Upper lobe of left lung (tissue), 4 donors: ENCODE measurements at regions not wholly inside any gene's neighbourhood (a gene's known extent, or its start where the extent isn't known, plus 50 kb on each side); places are given as distances from the start of the nearest gene placed in this dataset.

Experiments used
- POLR2A ChIP-seq, 4 donors: fragments of 450-650 bp; IDR thresholded peaks; one replicate each; pipeline ENCODE4 v1.5.1; 2016 to 2017; ENCODE audit warnings: antibody characterized with exemption in 4 of 4, mild to moderate bottlenecking in 2 of 4
- POLR2AphosphoS5 ChIP-seq, 2 donors: sonication (generic); formaldehyde crosslinking; IDR thresholded peaks; one replicate each; pipeline ENCODE4 v1.5.1; 2017; ENCODE audit warnings: antibody characterized with exemption in 2 of 2
- TF ChIP-seq, protein P1 (sequence below), 6 experiments: fragments of 450-650 bp in 4 of 6; fragments of 200-600 bp in 2 of 6; sonication (generic) in 2 of 6; IDR thresholded peaks; one replicate each; pipeline ENCODE4 v1.5.1; 2016 to 2019; ENCODE audit warnings: antibody characterized with exemption in 6 of 6

GRCh38 chr18:64799376-64799775 is 650.5 kb upstream of the LINC00305 start:
- TF ChIP-seq, protein P1, sequence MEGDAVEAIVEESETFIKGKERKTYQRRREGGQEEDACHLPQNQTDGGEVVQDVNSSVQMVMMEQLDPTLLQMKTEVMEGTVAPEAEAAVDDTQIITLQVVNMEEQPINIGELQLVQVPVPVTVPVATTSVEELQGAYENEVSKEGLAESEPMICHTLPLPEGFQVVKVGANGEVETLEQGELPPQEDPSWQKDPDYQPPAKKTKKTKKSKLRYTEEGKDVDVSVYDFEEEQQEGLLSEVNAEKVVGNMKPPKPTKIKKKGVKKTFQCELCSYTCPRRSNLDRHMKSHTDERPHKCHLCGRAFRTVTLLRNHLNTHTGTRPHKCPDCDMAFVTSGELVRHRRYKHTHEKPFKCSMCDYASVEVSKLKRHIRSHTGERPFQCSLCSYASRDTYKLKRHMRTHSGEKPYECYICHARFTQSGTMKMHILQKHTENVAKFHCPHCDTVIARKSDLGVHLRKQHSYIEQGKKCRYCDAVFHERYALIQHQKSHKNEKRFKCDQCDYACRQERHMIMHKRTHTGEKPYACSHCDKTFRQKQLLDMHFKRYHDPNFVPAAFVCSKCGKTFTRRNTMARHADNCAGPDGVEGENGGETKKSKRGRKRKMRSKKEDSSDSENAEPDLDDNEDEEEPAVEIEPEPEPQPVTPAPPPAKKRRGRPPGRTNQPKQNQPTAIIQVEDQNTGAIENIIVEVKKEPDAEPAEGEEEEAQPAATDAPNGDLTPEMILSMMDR (IDR thresholded peaks at IDR 0.05): no peak
- TF ChIP-seq POLR2A (IDR thresholded peaks at IDR 0.05) (no peak), POLR2AphosphoS5 (IDR thresholded peaks at IDR 0.05) (no peak)
